ENCODE measurements at regions not wholly inside any gene's neighbourhood (a gene's known extent, or its start where the extent isn't known, plus 50 kb on each side); places are given as distances from the start of the nearest gene placed in this dataset.
A peak's percentile ranks its signal among the peaks of the same experiment; 100 is the strongest.

DNA sequence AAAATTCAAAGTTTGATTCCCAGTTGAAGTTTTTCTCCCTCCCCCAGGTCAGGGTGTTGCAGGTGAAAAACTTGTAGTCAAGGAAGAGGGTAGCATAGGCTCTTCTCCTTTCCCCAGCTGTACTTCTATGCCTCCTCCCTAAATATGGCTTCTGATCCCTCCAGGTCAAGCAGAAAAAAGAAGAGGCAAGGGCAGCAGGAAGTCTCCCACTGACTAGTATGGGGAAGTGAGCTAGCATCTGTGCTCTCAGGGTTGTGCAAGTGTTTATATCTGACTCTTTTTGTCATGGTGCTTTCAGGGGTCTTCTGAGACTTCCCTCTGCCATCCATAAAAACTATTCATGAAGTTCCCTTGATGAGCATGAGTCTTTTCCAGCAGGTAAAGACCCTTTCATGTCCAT, 76.0 kb downstream of the ATPSCKMT start:
- no peak for DNase-seq

DNA sequence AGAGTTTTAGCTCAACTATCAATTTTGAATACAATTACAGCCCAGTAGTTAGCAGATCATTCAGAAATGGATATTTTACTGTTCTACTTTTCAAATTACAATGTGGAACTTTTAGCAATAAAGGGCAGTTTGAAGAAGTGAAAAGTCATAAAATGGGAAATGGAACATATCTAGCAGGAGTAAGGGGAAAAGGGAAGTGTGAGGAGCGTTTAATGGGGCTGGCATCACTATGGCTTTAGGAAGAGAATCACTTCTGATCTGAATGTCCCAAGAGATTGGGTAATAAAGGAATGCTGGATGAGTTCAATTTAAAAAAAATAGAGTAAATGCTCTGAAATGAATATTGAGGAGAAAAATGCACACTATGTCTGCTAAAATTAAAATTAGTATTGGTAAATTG, 77.4 kb downstream of the ATPSCKMT start:
- DNase-seq: no peak

DNA sequence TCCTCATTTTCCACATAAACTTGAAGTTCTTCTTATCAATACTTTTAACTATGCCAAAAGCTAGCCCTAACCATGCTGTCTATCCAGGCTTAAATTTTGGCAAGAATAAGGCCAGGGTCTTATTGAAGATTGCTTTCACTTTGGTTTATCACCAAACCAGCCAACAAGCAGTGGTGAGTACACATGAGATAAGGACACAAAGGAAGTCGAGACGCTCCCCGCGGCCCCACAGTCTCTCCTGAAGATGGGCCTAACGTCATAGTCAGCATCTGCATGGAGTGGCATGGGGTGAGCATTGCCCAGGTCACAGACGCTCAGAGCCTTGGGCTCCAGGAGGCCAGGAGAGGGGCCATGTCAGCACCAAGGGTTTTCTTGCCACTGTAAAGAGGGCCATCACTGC, 80.3 kb downstream of the ATPSCKMT start:
- DNase-seq: no peak

DNA sequence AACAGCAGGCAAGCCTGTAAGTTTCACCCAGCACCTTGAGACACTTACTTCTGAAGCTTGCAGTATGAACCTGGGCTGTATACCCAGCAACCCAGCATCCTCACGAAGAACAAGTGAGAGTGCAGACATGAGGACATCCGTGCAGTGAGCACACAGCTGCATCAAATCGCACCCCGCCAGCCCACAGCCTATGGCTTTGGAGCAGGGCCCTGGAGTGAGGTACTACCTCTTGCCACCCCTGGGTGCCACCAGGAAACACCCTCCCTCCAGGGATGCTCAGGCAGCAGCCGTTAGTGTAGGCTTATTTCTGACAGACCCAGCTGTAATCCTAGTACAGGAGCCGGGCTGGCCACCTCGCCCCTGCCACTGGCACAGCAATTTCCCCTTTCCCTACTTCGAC, 81.4 kb downstream of the ATPSCKMT start:
- no peak for DNase-seq

DNA sequence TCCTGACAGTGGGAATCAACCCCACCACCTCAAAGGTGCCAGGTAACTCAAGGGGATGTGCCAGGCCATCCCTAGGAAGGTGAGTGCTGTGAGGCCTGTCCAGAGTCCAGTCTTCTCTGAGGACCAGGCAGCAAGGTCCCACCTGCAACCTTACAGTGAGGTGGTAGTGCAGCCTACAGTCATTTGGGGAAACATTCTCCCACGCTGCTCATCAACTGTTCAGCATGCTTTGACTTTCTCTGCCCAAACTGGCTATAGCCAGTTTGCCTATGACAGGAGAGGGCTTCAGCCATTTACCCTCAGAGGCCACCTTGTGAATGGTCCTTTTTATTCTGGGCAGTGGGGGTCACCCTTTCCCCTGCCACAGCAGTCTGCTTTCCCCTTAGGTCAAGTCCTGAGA, 81.9 kb downstream of the ATPSCKMT start:
- no peak for DNase-seq

DNA sequence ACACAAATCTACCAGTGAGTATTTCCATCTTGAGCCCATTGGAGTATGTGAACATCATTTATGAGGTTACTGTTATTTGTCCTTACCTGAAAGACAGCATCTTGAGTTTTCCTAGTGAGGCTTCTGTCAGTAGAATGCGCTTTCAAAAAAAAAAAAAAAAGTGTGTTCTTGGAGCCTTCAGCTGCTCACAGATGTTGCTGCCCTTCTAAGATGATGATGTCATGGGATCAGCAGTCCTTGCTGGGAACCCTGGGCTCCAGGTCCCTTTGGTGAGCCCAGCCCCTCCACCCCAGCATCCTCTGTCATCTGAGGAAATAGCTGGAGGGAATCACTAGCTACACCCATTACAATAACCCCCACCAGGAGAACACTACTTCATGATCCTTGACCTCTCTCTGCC, 83.3 kb downstream of the ATPSCKMT start:
- no peak for DNase-seq

DNA sequence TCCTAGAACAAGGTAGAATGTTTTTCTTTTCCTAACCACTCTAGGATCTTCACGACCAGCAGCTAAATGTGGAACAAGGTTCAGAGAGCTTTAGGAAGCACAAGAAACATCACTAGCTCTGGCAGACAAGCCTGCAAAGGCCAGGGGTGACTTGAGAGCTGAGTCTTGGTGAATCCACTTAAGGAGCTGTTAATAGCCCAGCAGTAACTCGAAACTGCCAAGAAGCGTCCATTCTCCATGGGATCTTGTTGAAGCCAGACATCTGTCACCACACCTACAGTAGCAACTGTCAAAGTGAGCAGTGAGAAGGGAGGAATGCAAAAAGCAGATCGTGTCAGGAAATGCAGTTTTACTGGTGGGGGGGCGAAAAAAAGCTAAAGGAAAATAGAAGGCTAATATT, 87.2 kb downstream of the ATPSCKMT start:
- no peak for DNase-seq

DNA sequence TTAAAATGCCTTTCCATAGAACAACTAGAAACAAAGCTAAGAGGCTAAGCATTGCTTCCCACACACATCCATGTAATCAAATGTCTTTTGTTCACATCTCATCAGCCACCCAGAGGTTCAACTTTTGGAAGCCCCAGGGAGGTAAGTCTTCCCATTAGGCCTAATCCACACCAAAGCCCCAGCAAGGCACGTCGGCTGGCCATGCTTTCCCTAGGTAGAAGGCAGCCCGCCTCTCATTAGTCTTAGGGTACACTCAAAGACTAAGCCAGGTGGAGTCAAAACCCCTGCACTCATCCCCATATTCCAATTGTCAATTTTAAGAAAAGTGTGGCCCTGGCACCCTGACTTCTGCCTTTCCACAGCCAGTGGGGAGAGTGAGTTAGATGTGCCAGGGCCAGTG, 87.9 kb downstream of the ATPSCKMT start:
- DNase-seq: no peak

DNA sequence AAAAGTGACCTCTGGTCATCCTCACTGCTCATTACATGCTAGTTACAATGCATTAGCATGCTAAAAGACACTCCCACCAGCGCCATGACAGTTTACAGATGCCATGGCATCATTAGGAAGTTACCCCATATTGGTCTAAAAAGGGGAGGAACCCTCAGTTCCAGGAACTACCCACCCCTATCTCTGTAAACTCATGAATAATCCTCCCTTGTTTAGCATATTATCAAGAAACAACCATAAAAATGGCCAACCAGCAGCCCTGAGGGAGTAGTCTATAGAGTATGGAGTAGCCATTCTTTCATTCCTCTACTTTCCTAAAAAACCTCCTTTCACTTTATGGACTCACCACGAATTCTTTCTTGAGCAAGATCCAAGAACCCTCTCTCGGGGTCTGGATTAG, 89.4 kb downstream of the ATPSCKMT start:
- DNase-seq: no peak

DNA sequence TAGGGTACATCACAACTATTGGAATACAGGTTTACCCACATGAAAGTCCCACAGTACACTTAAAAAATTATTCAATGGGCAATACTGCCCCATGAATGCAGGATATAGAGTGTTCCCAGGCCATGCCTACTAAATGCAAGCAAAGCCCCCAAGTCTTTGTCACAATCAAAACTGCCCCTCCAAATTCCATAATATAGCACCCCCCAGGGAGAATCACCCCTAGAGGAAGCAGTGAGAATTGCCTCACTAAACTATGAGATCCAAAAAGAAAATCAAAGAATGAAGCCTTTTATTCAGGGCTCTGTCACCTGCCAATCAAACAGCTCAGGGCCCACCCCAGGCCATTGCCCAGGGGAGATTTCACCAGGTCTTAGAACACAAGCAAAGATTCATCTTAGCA, 90.8 kb downstream of the ATPSCKMT start:
- DNase-seq: no peak

DNA sequence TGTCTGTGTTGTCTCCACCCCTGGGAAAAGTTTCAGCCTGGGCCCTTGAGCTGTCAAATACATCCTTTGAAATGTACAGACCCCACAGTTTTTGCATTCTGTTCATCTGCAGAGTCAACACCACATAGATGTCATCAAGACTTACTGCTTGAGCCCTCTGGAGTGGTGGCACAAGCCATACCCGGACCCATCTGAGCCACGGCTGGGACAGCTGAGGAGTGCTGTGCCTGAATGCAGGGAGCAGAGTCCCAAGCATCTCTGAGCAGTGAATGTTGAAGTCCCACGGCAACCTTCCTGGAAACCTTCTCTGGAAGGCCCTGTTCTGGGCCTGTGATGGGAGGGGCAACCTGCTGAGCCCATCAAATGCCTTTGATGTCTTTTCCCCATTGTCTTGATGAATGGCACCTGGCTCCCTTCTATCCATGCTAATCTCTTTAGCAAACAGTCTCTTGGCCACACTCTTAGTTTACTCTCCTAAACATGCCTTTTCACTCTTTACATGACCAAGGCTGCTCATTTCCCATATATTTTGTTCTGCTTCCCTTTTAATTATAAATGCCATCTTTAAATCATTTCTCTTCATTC, 92.5 kb downstream of the ATPSCKMT start:
- peak; percentile 48 for DNase-seq

DNA sequence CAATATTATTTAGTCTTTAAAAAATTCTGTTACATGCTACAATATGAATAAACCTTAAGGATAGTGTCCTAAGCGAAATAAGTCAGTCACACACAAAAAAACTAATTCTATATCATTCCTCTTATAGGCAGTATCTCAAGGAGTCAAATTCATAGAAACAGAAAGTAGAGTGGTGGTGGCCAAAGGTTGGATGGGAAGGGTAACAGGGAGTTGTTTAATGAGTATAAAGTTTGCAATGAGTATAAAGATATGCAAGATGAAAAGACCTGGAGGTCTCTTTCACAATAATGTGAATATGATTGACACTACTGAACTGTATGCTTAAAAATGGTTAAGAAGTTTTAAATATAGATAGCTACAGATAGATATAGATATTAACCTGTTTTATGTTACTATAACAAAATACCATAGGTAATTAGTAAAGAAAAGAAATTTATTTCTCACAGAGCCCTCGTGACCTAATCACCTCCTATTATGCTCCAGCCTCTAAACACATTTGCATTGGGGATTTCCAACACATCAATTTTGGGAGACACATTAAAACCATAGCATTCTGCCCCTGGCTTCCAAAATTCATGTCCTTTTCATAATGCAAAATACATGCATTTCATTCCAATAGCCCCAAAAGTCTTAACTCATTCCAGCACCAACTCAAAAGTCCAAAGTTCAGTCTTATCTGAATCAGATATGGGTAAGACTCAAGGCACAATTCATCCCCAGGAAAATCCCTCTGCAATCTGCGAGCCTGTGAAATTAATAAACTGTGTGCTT, 93.6 kb downstream of the ATPSCKMT start:
- DNase-seq: no peak

DNA sequence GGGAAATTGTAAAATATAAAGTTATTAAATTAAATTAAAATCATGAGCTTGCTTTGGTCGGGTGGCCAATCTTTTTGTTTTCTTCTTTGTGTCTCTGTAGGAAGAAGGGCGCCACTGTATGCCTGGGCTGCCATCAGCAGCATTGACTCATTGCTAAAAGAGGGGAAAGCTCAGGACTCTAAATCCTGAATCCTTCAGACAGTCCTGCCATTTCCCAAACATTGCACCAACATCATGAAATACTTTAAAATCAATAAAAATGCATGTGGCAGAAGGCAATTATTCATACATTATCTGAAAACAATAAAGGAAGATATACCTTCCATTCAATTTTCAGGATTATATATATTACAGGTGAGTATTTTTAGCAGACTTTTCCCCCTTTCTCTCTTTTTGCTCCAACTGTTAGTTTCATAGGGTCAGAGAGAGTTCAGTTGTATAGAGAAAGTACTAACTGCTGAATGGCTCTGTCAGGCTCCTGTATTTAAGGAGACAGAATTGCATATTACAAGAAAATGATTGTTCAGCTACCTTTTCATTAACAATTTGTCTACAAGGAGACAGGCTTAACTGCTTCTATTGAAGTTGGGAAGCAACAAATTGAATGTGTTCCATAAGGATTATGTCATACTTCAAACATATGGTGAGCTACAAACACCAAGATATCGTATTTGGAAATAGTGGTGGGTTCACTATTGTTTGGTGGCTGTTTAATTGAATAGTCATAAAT, 95.7 kb downstream of the ATPSCKMT start:
- no peak for DNase-seq

DNA sequence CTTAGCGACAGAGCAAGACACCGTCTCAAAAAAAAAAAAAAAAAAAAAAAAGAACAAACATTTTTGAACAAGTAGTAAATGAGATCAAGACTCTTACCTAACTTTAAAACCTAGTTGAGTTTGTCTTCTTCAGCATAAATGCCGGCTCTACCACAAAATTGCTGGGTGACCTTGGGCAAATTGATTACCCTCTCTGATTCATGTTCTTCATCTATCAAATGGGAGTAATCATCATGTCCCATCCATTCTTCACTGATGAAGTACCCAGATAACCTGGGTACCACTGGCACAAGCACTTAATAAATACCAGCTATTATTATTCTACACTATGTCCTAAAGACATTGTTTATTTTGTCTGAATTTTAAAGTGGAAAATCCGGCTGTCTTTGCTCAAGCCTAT, 96.3 kb downstream of the ATPSCKMT start:
- DNase-seq: no peak

DNA sequence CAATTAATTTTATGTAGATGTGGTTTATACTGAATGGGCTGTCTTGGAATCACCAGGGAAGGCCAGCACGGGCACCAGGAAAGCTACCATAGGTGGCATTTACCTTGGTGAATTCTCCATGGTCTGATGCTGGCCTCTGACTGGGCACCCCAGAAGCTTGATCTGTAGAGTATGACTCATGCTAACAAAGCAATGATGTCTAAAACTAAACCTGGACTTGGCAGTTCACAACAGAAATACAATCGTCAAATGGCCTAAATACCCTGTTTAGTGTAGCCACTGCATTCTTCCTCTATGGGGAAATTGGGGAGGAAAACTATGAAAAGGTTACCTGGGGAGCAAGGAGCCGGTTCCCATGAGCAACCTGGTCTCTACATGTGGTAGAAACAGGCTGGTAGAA, 98.0 kb downstream of the ATPSCKMT start:
- no peak for DNase-seq

DNA sequence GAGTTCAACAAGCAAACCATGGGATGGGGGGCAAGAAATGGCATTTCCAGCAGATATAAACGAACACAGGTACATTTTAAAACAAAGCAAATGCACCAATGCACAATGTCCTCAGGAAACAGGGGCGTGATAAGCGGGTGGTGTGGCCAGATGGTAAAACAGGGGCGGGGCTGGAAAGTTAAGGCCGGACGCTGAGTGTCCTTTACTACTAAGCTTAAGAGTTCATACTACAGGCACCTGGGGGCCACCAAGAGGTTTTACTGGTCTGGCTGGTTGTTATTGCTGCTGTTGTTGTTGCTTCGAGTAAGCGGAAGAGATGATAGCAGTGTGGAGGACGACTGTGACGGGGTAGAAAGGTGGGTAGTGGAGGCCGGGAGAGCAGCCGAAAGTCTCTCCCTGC, 99.8 kb downstream of the ATPSCKMT start:
- DNase-seq: no peak

DNA sequence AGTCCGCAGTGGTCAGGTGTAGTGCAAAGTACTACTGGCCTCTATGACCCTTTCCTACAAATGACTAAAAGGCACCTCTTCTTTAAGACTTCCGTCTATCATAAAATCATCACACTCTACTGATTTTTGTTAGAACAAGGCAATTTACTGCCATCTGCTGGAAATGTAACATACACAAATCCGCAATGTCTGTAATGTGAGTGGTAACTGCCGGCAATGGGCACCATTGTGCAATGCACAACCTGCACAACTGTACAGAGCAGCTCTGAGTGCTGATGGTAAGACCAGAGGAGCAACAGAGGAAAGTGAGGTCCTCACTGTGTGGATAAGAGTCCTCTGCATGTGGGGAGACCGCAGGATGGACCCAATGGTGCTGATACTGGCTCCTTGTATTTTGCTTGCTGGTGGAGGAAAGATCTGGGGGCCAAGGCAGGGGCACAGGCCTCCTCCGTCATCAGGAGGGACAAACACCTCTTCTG, 103.7 kb downstream of the ATPSCKMT start:
- no peak for DNase-seq

DNA sequence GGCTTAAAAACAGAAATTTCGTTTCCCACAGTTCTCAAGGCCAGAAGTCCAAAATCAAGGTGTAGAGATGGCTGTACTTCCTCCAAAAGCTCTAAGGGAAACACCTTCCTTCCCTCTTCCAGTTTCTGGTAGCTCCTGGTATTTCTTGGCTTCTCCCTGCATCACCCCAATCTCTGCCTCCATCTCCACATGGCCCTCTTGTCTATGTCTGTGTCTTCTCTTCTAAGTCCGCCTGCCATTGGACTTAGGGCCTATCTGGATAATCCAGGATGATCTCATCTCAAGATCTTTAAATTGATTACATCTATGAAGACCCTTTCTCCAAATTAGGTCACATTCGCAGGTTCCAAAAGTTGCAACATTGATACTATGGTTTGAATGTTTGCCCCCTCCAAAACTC, 105.6 kb downstream of the ATPSCKMT start:
- DNase-seq: no peak

DNA sequence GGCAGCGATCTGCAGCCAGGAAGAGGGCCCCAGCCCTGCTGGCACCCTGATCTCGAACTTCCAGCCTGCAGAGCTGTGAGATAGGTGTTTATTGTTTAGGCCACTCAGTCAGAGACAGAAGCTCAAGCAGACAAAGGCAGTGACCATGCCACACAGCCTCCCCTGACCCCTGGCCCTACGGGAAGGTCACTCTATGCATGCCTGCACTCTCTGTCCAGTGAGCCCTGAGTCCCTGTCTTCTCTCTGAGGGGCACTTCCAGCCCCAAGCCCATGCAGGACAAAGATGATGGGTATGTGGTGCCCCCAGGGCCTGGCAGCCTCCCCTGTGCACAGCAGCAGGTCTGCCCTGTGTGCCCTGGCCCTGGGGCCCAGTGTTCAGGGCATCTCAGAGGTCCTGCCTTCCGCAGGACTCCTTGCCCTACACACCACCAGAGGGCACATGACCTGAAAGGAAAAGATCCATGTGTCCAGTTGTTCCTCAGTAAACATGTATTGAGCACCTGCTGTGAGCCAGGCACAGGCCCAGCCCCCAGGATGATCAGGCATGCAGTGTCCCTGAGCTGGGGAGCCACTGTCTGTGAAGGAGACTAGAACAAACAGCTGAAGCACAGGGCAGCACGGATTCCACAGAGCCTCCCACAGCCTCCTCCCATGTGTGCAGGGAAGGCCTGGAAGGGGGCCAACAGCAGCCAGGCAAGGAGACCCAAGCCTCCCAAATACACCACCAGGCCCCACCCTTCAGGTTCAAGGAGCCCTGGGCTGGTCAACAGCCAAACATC, 109.3 kb downstream of the ATPSCKMT start:
- DNase-seq: no peak

DNA sequence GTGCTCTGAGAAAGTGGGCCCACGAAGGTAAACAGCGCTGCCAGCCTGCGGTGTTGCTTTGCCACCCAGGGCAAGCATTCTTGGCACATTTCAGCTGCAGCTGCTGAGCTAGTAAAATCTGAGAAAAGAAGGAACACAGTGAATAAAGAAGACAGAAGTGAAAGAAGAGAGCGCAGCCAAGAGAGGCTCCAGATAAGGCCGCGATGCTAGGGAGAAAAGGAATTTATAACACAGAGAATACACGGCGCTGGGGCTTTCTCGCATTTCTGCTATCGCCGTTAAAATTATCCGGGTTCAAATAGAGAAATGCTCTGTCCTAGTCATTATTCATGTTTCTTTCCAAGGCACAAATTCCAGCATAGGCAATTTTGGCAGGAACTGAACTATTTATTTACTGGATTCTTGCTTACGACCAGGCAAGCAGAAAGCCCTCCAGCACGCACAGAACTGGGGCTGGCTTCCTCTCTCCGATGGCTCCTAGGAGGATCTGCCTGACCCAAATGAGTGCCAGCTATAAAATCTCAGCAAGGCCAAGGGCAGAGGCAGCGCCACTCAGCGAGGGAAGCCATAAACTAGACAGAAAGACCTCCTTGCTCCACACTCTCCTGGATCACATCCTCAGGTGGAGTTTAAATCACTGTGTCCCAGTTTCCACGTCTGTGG, 111.2 kb downstream of the ATPSCKMT start:
- DNase-seq: no peak

DNA sequence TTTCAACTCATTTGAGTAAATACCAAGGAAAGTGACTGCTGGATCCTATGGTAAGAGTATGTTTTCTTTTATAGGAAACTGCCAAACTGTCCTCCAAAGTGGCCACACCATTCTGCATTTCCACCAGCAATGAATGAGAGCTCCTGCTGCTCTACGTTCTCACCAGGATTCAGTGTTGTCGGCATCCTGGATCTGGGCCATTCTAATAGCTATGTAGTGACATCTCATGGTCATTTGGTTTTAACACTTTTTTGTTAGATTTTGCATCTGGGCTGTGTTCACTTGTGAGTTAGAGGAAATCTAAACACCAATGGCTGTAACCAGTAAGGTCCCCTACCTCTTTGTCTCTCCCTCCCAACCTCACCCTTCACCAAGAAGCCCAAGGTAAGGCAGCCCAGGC, 115.9 kb downstream of the ATPSCKMT start:
- DNase-seq: no peak

DNA sequence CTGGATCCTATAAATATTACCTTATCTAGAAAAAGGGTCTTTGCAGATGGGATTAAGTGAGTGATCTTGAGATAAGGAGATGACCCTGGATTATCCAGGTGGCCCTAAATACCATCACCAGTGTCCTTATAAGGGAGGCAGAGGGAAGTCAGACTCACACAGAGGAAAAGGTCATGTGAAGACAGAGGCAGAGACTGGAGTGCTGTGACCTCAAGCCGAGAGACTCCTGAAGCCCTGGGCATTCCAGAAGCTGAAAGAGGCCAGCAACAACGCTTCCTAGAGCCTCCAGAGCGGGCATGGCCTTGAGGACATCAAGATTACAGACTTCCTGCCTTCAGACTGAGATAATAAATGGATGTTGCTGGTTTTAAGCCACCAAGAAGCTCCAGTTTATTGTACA, 118.8 kb downstream of the ATPSCKMT start:
- DNase-seq: no peak

DNA sequence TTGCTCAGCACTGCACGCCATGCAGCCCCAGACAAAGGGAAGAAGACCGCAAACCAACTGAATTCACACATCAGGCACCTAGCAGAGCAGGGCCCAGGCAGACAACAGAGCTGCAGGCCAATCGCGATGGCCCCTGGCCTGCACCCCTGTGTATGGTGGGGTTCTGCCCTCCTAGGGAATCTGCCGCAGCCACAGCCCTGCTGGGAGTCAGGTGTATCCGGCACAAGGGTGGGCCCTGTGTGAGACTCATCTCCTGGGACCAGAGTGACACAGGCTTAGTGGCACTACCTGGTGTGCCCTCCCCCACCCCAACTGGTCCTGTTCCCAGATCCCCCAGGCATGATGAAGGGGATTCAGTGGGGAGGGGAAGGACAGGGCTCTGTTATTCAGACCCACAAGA, 122.8 kb downstream of the ATPSCKMT start:
- DNase-seq: no peak
